ENCODE measurements at regions not wholly inside any gene's neighbourhood (a gene's known extent, or its start where the extent isn't known, plus 50 kb on each side); places are given as distances from the start of the nearest gene placed in this dataset.

GRCh38 chr6:77403424-77403823, 59.9 kb downstream of the HTR1B start:
- DNase-seq (ENCODE audit: low spot score) = no peak

DNA sequence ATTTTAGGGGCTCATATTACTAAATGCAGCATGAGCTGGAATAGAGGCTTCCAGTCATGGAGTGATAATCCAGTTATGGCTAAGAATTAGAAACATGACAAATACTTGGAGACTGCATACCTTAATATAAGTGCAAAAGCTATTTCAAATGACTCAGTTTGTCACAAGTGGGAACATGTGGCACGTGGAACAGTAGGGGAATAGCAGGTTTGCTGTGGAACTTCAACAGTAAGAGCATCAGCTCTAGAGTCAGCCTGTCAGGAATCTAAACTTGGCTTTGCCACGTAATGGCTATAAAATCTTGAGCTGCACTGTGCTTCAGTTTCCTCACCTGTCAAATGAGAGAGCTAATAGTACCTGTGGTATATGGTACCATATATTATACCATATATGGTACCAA, 62.1 kb downstream of the HTR1B start:
- no peak for DNase-seq (ENCODE audit: low spot score)

GRCh38 chr6:77397561-77397960, 65.7 kb downstream of the HTR1B start:
- no peak for DNase-seq (ENCODE audit: low spot score)

DNA sequence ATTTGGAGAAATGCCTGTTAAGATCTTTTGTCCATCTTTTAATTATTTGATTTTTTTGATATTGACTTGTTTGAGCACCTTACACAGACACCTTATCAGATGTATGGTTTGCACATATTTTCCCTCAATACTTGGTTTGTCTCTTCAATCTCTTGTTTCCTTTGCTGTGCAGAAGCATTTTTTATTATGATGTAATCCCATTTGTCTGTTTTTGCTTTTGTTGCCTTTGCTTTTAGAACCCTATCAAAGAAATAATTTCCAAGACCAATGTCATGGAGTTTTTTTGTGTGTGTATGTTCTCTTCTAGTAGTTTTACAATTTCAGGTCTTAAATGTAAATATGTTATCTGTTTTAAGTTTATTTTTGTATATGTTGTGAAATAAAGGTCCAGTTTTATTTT, 73.9 kb downstream of the HTR1B start:
- no peak for DNase-seq (ENCODE audit: low spot score)

GRCh38 chr6:77383026-77383425, 80.3 kb downstream of the HTR1B start:
- DNase-seq (ENCODE audit: low spot score) = no peak

GRCh38 chr6:77373955-77374354, 89.3 kb downstream of the HTR1B start:
- DNase-seq (ENCODE audit: low spot score) = no peak

- DNase-seq (ENCODE audit: low spot score) = no peak
These were observed 91.5 kb downstream of the HTR1B start for GRCh38 chr6:77371748-77372147.

GRCh38 chr6:77368660-77369313, 94.5 kb downstream of the HTR1B start:
- no peak for DNase-seq (ENCODE audit: low spot score)

DNA sequence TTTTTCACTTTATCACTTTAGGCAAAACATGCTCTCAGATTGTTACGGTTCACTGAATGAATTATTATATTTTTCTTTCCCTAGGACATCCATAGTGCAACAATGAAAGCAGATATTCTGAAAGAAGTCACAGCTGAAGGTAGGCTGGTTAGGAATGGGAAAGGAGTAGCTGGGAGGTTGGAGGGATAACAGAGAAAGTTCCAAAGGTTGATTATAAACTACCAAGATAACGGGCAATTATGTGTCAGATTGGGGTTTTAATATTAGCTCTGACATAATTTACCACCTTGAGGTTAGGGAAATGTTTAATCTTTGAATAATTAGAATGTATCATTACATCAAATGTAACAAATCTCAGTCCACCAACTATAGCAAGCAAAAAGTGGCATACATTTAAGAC, 96.5 kb downstream of the HTR1B start:
- no peak for DNase-seq (ENCODE audit: low spot score)

- DNase-seq (ENCODE audit: low spot score) = no peak
These were observed 99.6 kb downstream of the HTR1B start for GRCh38 chr6:77363702-77364101.

DNA sequence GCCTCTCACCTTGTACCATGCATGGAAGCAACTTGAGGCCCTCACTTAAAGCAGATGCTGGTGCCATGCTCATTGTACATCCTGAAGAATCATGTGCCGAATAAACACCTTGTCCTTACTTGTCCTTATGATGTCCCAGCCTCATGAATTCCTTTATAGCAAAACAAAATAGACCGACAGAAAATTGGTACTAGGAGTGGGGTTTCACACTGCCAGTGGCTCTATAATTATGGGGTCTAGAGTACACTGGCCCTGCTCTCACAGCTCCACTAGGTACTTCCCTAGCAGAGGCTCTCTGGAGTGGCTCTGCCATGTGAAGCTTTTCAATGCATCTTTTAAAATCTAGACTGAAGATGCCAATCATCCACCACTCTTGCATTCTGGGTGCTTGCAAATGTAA, 101.2 kb downstream of the HTR1B start:
- no peak for DNase-seq (ENCODE audit: low spot score)

DNA sequence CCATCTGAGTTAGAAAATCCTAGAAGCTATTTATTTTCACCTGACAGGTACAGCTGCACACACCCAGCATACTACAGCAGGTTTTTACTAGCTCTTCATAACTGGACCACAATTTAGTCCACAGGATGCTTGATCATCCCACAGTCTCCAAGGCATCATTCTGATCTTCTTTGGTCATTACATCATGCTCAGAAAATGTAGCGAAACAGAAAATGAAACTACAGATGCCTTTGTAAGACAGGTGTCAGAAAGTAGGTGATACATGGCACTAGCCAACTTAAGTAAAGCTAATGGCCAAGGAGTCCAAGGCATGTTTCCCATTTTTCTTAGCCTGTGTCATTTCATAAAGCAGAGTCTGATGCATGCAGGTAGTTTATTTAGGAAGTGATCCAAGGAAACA, 102.3 kb downstream of the HTR1B start:
- DNase-seq (ENCODE audit: low spot score) = no peak

GRCh38 chr6:77356821-77357220, 106.5 kb downstream of the HTR1B start:
- no peak for DNase-seq (ENCODE audit: low spot score)

GRCh38 chr6:77354581-77354980, 108.7 kb downstream of the HTR1B start:
- DNase-seq (ENCODE audit: low spot score) = no peak

- DNase-seq (ENCODE audit: low spot score) = no peak
These were observed 110.2 kb downstream of the HTR1B start for GRCh38 chr6:77353129-77353528.

GRCh38 chr6:77341058-77341986, 122.0 kb downstream of the HTR1B start:
- DNase-seq (ENCODE audit: low spot score) = no peak

DNA sequence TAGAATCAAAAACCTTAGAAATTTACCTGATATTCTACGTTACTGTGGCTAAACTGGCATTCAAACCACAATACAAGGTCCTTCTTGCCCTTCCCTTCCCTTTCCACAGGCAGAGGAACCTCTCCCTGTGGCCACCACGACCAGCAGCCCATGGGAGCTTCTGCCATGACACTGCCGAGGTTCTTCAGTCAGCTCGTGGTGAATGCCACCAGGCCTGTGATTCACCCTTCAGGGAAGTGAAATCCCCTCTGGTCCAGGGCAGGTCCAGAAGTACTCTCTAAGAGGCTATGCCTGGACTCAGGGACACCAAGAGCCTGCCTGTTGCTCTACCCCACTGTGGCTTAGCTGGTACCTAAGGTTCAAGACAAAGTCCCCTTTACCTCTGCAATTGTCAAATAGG, 123.0 kb downstream of the HTR1B start:
- no peak for DNase-seq (ENCODE audit: low spot score)

DNA sequence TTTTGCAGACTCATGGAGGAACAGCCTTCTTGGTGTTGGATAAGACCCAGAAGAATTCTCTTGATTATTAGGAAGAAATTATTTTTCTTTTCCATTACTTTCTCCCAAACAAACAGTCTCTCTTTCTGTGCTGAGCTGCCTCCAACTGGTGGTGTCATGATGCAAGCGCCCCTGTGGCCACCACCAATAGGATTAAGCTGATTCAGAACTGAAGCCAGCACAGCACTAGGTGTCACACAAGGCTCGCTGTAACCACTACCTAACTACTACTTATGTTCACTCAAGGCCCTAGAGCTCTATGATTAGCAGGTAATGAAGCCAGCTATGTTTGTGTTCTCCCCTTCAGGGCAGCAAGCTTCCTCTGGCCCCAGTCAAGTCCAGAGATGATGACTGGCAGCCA, 123.4 kb downstream of the HTR1B start:
- DNase-seq (ENCODE audit: low spot score) = no peak

DNA sequence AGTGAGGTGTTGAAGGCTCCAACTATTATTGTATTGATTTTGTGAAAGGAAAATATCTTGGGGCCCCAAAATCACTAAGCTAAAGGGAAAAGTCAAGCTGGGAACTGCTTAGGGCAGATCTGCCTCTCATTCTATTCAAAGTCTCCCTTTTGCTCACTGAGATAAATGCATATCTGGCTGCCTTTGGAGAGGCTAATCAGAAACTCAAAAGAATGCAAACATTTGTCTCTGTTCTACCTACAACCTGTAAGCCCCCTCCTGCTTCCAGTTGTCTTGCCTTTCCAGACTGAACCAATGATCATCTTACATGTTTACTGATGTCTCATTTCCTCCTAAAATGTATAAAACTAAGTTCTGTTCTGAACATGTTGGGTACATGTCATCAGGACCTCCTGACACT, 125.9 kb downstream of the HTR1B start:
- no peak for DNase-seq (ENCODE audit: low spot score)

DNA sequence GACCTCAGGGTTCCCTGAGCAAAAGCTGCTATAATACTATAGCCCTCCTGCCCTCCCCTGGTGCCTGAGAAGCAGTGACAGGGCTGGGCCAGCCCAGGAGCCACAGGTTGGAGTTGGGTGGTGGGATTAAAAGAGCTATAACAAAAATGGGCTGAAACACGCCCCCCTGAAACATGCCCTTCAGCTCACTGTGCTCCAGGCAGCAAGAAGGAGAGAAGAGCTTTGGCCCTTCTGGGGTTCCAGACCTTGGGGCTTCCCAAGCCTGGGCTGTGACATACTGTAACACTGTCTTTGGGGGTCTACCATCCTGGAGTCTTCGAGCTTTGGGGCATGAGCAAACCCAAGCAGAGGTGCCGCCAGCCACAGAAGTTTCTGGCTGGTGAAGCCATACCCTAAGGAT, 129.2 kb downstream of the HTR1B start:
- DNase-seq (ENCODE audit: low spot score) = no peak

DNA sequence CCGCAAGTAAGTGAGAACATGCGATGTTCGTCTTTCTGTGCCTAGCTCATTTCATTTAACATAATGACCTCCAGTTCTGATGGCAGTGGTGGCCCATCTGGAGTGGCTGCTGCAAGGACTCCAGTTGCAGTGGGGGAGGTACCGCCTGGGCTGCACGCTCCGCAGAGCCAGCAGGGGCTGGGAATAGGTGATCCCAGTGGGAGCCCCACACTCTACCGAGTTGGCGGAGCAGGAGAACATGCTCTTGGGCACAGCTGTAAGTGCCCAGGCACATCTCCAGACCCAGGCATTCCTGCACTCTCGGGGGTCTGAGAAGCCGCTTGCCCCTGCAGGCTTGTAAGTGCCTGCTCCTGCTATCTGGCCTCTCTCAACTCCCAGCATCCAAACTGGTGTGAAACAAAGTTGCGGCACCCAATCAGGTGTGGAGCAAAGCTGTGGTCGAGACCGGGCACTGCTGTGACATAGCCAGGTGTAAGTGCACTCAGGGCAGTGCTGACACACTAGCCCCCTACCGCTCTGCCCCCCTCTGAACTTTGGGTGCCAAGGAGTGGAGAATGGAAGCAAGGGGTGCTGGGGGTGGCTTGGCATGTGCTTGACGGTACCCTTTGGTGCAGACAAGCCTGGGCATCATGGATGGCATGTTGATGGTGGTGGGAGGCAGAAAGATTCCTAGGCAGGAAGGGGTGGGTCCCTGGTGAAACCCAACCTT, 130.2 kb downstream of the HTR1B start:
- DNase-seq (ENCODE audit: low spot score) = no peak

- DNase-seq (ENCODE audit: low spot score) = no peak
These were observed 136.6 kb downstream of the HTR1B start for GRCh38 chr6:77326711-77327110.

DNA sequence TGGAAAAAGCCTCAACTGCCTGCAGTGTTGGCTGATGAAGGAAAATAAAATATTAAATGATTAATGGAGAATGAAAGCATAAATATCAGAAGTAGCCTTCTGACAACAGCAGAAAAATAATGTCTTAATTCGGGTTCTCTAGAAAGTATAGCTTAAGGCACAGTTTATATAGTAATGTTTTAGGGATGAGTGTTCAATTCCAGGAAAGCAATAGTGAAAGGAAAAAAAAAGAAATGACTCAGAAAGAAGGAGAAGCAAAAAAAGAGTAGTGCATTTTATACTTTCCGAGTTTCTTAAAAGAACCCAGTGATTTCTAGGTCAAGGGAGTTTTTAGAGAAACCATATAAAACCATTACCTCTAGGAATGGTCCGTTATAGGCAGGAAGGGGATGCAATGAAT, 137.3 kb downstream of the HTR1B start:
- no peak for DNase-seq (ENCODE audit: low spot score)
